Activated CD8-positive, alpha-beta memory T cell treated with anti-CD3 and anti-CD28 coated beads, Interleukin-2, amount 10 ng/mL, durations not matched to agents 7 days and 5 days (primary cell): ENCODE measurements at regions not wholly inside any gene's neighbourhood (a gene's known extent, or its start where the extent isn't known, plus 50 kb on each side); places are given as distances from the start of the nearest gene placed in this dataset.
"Not testable (repeated sequence)": the region's sequence is repeated elsewhere in the genome, so short reads cannot be mapped to it uniquely, and the experiment has no call there.

Experiments used
- ATAC-seq: fragments of 150-1000 bp; cut with Tn5 transposase; one replicate; pipeline ENCODE4 v1.10.0; 2021; ENCODE audit warnings: moderate library complexity
- CTCF ChIA-PET: fragments of 350-600 bp; sonication (Branson Sonifier 250); formaldehyde crosslinking; loops from one replicate; lab custom pipeline; 2021; ENCODE audit warnings: antibody characterized with exemption; lab: Charles Lee
- DNase-seq: peaks from one replicate; pipeline ENCODE4 v3.0.0-alpha.2; 2020
- H3K27ac Mint-ChIP-seq: one replicate; pipeline ENCODE4 v1.8.0; 2021; ENCODE audit warnings: mild to moderate bottlenecking, mixed read lengths
- H3K27me3 Mint-ChIP-seq: one replicate; pipeline ENCODE4 v1.8.0; 2021; ENCODE audit warnings: mixed read lengths
- H3K36me3 Mint-ChIP-seq: one replicate; pipeline ENCODE4 v1.8.0; 2021; ENCODE audit warnings: mild to moderate bottlenecking, mixed read lengths
- H3K4me1 Mint-ChIP-seq: one replicate; pipeline ENCODE4 v1.8.0; 2021; ENCODE audit warnings: mixed read lengths
- H3K4me3 Mint-ChIP-seq: one replicate; pipeline ENCODE4 v1.8.0; 2021; ENCODE audit warnings: mild to moderate bottlenecking, moderate library complexity, mixed read lengths
- H3K9me3 Mint-ChIP-seq: one replicate; pipeline ENCODE4 v1.8.0; 2022; ENCODE audit warnings: low read depth, mixed read lengths

GRCh38 chr5:89164703-89165102 lies 281.7 kb upstream of the MEF2C start:
- H3K4me1 Mint-ChIP-seq, DNase-seq, H3K36me3 Mint-ChIP-seq, H3K4me3 Mint-ChIP-seq, H3K27ac Mint-ChIP-seq, H3K27me3 Mint-ChIP-seq, CTCF ChIA-PET, ATAC-seq, H3K9me3 Mint-ChIP-seq: not testable (repeated sequence)

GRCh38 chr5:89156226-89156625 lies 273.2 kb upstream of the MEF2C start:
- no peaks in the 10 kb centered on the region for H3K27me3 Mint-ChIP-seq
- no peak overlapping the region for H3K27ac Mint-ChIP-seq
- CTCF ChIA-PET, result no interaction called here

DNA sequence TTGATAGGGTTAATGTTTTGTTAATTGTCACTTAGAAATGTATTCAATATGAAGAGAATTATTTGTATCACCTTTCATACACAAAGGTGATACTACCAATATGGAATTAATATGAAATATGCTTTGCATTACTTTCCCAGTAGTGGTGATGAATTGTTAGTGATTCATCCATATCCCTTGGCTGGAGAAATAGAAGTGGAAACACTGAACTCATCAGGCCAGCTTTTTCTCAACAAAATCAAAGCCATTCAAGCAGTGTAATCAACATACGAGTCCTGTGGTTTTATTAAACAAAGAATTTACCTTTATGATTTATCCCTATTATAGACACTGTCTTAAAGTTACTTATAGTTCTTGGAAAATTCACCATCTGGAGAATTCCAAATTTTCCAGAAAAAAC lies 264.0 kb upstream of the MEF2C start:
- Mint-ChIP-seq H3K9me3 (no peaks in the 10 kb centered on the region), H3K27ac (no peak overlapping the region), H3K4me1 (no peaks in the 10 kb centered on the region), H3K4me3 (no peak overlapping the region), H3K27me3 (no peaks in the 10 kb centered on the region), H3K36me3 (no peaks in the 10 kb centered on the region)
- ATAC-seq (no peak), DNase-seq (no peak)
- CTCF ChIA-PET, result no interaction called here

More at GRCh38 chr5:89156226-89156625, 273.2 kb upstream of the MEF2C start:
- Mint-ChIP-seq H3K9me3 (no peaks in the 10 kb centered on the region), H3K36me3 (no peaks in the 10 kb centered on the region), H3K4me3 (no peak overlapping the region), H3K4me1 (no peaks in the 10 kb centered on the region)
- DNase-seq (no peak), ATAC-seq (no peak)

GRCh38 chr5:89137148-89137547 lies 254.2 kb upstream of the MEF2C start:
- H3K4me1 Mint-ChIP-seq, result no peaks in the 10 kb centered on the region
- no peaks in the 10 kb centered on the region for H3K27me3 Mint-ChIP-seq
- peaks cover 8% of the 10 kb centered on the region for H3K9me3 Mint-ChIP-seq
- no peak overlapping the region for H3K4me3 Mint-ChIP-seq
- no peak overlapping the region for H3K27ac Mint-ChIP-seq
- DNase-seq (no peak), ATAC-seq (no peak)
- CTCF ChIA-PET, result no interaction called here
- no peaks in the 10 kb centered on the region for H3K36me3 Mint-ChIP-seq

- CTCF ChIA-PET, result no interaction called here
- H3K9me3 Mint-ChIP-seq, result peaks cover 2% of the 10 kb centered on the region
- no peaks in the 10 kb centered on the region for H3K4me1 Mint-ChIP-seq
- no peak for DNase-seq
- no peak overlapping the region for H3K4me3 Mint-ChIP-seq
- H3K27ac Mint-ChIP-seq, result no peak overlapping the region
- H3K36me3 Mint-ChIP-seq, result no peaks in the 10 kb centered on the region
- H3K27me3 Mint-ChIP-seq, result no peaks in the 10 kb centered on the region
- no peak for ATAC-seq
These were observed 251.0 kb upstream of the MEF2C start for GRCh38 chr5:89133975-89134374.

DNA sequence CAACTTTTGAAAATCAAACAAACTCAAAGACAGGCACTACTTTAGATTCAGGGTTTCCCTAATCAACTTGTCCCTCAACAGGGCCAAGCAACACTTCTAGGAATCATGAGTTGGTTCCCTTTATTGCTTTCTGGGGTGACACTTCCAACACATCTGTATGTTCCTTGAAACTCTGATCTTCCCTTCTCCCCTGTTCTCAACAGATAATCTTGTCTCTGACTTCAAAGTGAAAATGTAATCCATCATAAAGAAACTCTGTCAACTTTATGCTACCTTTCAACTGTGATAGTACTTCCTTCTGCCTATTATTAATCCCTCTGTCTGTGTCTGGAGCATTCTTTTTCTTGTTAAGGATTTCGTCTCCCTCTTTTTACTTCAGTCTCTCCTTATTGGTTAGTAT lies 250.1 kb upstream of the MEF2C start:
- no peak overlapping the region for H3K27ac Mint-ChIP-seq
- no peak for ATAC-seq
- no peak for DNase-seq
- H3K4me3 Mint-ChIP-seq, result no peak overlapping the region
- H3K9me3 Mint-ChIP-seq, result no peaks in the 10 kb centered on the region
- no peaks in the 10 kb centered on the region for H3K36me3 Mint-ChIP-seq
- CTCF ChIA-PET, result no interaction called here
- no peaks in the 10 kb centered on the region for H3K27me3 Mint-ChIP-seq
- no peaks in the 10 kb centered on the region for H3K4me1 Mint-ChIP-seq

DNA sequence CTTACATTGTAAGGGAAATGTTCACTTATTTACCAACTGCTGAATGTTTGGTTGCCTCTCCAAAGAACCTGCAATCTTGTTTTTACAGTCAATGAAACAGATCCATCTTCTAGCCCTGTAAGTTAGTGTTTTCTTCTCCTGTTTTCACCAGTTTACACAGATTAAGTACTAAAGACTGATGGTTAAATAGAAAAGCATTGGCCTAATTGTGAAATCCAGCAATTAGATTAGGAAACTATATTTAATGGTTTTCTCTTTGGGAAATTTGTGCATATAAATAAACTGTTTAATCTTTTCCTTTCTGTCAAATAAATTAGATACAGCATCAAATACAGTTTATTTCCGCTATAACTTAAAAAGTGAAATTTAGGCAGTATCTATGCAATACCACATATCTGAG lies 247.9 kb upstream of the MEF2C start:
- Mint-ChIP-seq H3K4me3 (no peak overlapping the region), H3K36me3 (no peaks in the 10 kb centered on the region), H3K27ac (no peak overlapping the region), H3K27me3 (no peaks in the 10 kb centered on the region), H3K9me3 (no peaks in the 10 kb centered on the region), H3K4me1 (no peaks in the 10 kb centered on the region)
- DNase-seq (no peak), ATAC-seq (no peak)
- CTCF ChIA-PET, result no interaction called here

DNA sequence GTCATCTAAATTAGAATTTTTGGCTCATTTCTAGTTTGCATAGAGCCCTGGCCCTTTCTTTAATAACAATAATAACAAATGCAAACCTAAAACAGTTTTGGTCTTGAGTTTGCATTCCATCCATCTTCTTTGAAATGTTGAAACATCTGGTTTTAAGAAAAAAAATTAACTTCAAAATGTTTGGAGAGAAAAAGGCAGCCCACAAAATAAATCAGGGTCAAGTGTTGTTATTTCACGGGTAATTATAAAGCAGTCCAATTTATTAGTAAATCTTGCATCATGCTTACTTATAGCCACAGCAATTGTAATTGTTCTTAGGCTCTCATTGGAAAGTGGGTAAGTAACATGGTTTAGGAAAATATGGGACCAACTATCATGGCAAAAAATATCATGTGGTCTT lies 247.0 kb upstream of the MEF2C start:
- no peak for DNase-seq
- Mint-ChIP-seq H3K27me3 (no peaks in the 10 kb centered on the region), H3K4me3 (no peak overlapping the region), H3K9me3 (no peaks in the 10 kb centered on the region), H3K27ac (no peak overlapping the region), H3K36me3 (no peaks in the 10 kb centered on the region), H3K4me1 (no peaks in the 10 kb centered on the region)
- CTCF ChIA-PET, result no interaction called here
- ATAC-seq, result no peak

DNA sequence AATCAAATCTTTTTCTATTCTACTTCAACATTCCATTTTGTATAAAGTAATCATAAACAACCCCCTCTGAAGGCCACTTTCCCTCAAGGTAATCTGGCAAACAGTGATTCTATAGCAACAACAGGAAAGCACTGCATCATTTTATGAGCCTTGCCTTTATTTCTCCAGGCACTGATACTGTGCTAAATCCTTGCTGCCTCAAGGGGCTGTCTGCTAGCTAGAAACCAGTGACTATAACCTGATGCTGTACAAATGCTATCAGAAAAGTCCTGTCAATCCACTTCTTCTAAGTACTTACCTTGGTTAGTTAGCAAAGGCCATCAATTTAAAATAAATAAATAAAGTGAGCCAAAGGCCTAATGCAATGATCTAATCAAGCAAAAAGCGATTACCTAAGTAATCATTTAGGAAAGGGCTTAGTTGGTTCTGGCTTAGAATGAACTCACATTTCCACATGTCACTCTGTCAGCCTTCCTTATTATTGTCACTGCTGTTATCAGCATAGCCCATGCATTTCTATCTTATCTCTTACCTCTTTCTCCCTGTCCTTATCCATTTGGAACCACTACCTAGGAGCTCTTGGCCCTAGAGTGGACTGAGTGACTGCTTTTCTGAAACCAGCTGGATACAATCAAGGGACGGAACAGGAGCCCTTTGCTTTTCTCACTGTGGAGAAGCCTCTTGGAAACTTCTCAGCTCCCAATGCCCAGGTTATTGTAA lies 246.1 kb upstream of the MEF2C start:
- Mint-ChIP-seq H3K27me3 (no peaks in the 10 kb centered on the region), H3K4me1 (no peaks in the 10 kb centered on the region), H3K27ac (no peak overlapping the region), H3K9me3 (no peaks in the 10 kb centered on the region), H3K36me3 (no peaks in the 10 kb centered on the region), H3K4me3 (no peak overlapping the region)
- no peak for ATAC-seq
- DNase-seq, result no peak
- CTCF ChIA-PET, result no interaction called here

DNA sequence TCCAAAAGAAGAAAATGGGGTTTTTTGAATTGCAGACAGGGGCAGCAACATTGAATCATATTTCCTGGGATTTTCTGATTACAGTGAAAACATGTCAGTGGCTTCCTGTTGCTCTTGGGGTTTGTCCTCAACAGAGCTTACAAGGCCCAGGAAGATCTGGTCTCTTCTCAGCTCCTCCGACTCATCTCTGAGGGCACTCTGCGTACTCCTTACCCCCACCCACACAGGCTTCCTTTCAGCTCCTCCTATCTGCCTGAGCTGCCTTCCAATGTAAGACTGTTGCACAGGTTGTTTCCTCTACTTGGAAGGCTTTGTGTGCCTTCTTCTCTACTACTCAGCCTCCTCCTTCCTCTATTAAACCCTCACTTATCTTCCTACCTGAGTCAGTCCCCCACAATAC lies 245.1 kb upstream of the MEF2C start:
- Mint-ChIP-seq H3K36me3 (no peaks in the 10 kb centered on the region), H3K9me3 (no peaks in the 10 kb centered on the region), H3K27ac (no peak overlapping the region), H3K27me3 (no peaks in the 10 kb centered on the region), H3K4me3 (no peak overlapping the region), H3K4me1 (no peaks in the 10 kb centered on the region)
- DNase-seq (no peak), ATAC-seq (no peak)
- CTCF ChIA-PET, result no interaction called here

GRCh38 chr5:89127191-89127590 lies 244.2 kb upstream of the MEF2C start:
- DNase-seq (no peak), ATAC-seq (no peak)
- no peak overlapping the region for H3K27ac Mint-ChIP-seq
- no peaks in the 10 kb centered on the region for H3K36me3 Mint-ChIP-seq
- CTCF ChIA-PET, result no interaction called here
- no peaks in the 10 kb centered on the region for H3K4me1 Mint-ChIP-seq
- H3K9me3 Mint-ChIP-seq, result peaks cover under 1% of the 10 kb centered on the region
- H3K27me3 Mint-ChIP-seq, result no peaks in the 10 kb centered on the region
- H3K4me3 Mint-ChIP-seq, result no peak overlapping the region

DNA sequence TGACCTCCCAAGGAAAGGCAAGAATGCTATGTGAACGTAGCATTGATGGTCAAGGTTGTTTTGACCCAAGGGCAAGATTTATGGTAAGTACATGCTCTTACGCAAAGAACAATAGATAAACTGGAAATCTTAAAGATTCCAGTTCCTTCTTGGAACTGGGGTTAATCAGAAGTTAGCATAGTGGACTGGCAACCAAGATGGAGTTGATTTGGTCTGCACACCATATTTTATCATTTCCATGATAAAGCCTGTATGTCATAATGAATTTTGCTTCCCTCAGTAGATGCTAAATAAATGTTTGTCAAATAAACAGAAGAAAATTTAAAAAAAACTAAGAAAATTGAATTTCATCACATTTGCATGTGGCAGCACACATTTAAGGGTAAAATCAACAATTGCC lies 242.4 kb upstream of the MEF2C start:
- H3K9me3 Mint-ChIP-seq, result peaks cover 2% of the 10 kb centered on the region
- no peak for ATAC-seq
- H3K4me1 Mint-ChIP-seq, result no peaks in the 10 kb centered on the region
- no peaks in the 10 kb centered on the region for H3K27me3 Mint-ChIP-seq
- CTCF ChIA-PET, result no interaction called here
- H3K36me3 Mint-ChIP-seq, result no peaks in the 10 kb centered on the region
- no peak overlapping the region for H3K4me3 Mint-ChIP-seq
- no peak for DNase-seq
- H3K27ac Mint-ChIP-seq, result no peak overlapping the region

DNA sequence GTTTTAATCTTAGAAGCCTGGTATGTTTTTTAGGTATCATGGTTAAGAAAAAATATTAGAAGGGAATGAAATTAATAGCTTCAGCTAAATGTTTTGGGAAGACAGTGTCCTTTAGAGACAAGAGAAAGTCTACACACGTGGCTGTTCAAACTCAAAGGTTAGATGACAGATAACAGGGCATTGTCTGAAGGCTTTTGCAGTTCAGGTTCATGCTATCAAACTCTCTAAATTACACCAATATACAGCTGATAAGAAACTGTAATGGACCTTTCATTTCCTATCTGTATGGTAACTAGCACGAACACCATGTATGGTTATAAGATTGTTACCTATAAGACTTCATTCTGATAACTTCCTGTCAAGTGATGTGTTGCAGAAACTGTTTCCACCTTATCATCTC lies 240.6 kb upstream of the MEF2C start:
- Mint-ChIP-seq H3K9me3 (peaks cover 2% of the 10 kb centered on the region), H3K4me3 (no peak overlapping the region), H3K27me3 (no peaks in the 10 kb centered on the region), H3K4me1 (no peaks in the 10 kb centered on the region), H3K36me3 (no peaks in the 10 kb centered on the region), H3K27ac (no peak overlapping the region)
- CTCF ChIA-PET, result no interaction called here
- no peak for DNase-seq
- ATAC-seq, result no peak

- DNase-seq (no peak), ATAC-seq (no peak)
- Mint-ChIP-seq H3K27me3 (no peaks in the 10 kb centered on the region), H3K4me3 (no peak overlapping the region), H3K27ac (no peak overlapping the region), H3K36me3 (no peaks in the 10 kb centered on the region), H3K9me3 (peaks cover 2% of the 10 kb centered on the region), H3K4me1 (no peaks in the 10 kb centered on the region)
- CTCF ChIA-PET, result no interaction called here
These were observed 237.7 kb upstream of the MEF2C start for GRCh38 chr5:89120719-89121118.
